ENCODE measurements at regions not wholly inside any gene's neighbourhood (a gene's known extent, or its start where the extent isn't known, plus 50 kb on each side); places are given as distances from the start of the nearest gene placed in this dataset.

- TF ChIP-seq MGA (IDR thresholded peaks at IDR 0.05) (no peak), CBFA2T3 (IDR thresholded peaks at IDR 0.05) (no peak), RBM14 (IDR thresholded peaks at IDR 0.05; ENCODE audit: borderline replicate concordance, insufficient read depth, low read depth, low read length) (no peak), NFIX (CRISPR knock-in tag; IDR thresholded peaks at IDR 0.05; ENCODE audit: low read depth) (no peak), SUPT5H (IDR thresholded peaks at IDR 0.05) (no peak), NBN (IDR thresholded peaks at IDR 0.05; ENCODE audit: low read depth) (no peak), E2F8 (IDR thresholded peaks at IDR 0.05; ENCODE audit: low read depth, partially characterized antibody) (no peak)
- Histone ChIP-seq H3K4me2 (ENCODE audit: insufficient read depth, low read length) (no peak overlapping the region), H3K27ac (ENCODE audit: extremely low read depth, low read depth, low read length) (no peak overlapping the region), H2AFZ (ENCODE audit: low read depth, low read length) (no peak overlapping the region), H3K27me3 (ENCODE audit: control insufficient read depth in 2 of 2, insufficient read depth in 2 of 2, low read length in 2 of 2) (no peaks in the 10 kb centered on the region), H3K79me2 (ENCODE audit: control insufficient read depth, insufficient read depth, low read length) (no peaks in the 10 kb centered on the region), H3K36me3 (ENCODE audit: control insufficient read depth, insufficient read depth, low read length) (no peaks in the 10 kb centered on the region), H3K9ac (ENCODE audit: insufficient read depth in 1 of 2, low read depth in 2 of 2, low read length in 2 of 2) (no peak overlapping the region), H3K4me3 (no peak overlapping the region), H3K9me3 (replicated peaks; ENCODE audit: control insufficient read depth, insufficient read depth, low read depth, low read length) (no peaks in the 10 kb centered on the region; the same call in 1 of the 2 replicates), H3K4me1 (replicated peaks in 1 of 2; ENCODE audit: control insufficient read depth in 2 of 2, insufficient read depth in 2 of 2, low read length in 2 of 2) (no peaks in the 10 kb centered on the region), H3K9me1 (ENCODE audit: control insufficient read depth, insufficient read depth, low read length) (no peaks in the 10 kb centered on the region), H4K20me1 (replicated peaks; ENCODE audit: control insufficient read depth, insufficient read depth, low read length) (no peaks in the 10 kb centered on the region)
- FAIRE-seq (no peak), DNase-seq (ENCODE audit: extremely low read depth in 1 of 4, low spot score in 3 of 4) (no peak), ATAC-seq (no peak)
- intact Hi-C loops (cut with micrococcal nuclease) (no loop called here), in situ Hi-C loops (cut with MboI) (no loop called here)
- 1% methylated on average over 3 of the region's 3 CpGs for WGBS (ENCODE audit: insufficient coverage, low coverage, missing lambda C conversion rate)
- CTCF ChIA-PET (ENCODE audit: low intra/inter-chr PET ratio) = no interaction called here
- POLR2A ChIA-PET = no interaction called here
- BruUV-seq (replicated peaks) = no TSS peak
Measured at GRCh38 chr1:193614275-193614674, 427.9 kb upstream of the B3GALT2 start.

Data from K562 (cell line).